LHCN-M2 (cell line): ENCODE measurements at regions not wholly inside any gene's neighbourhood (a gene's known extent, or its start where the extent isn't known, plus 50 kb on each side); places are given as distances from the start of the nearest gene placed in this dataset.
"Not testable (repeated sequence)": the region's sequence is repeated elsewhere in the genome, so short reads cannot be mapped to it uniquely, and the experiment has no call there.

Experiments used
- DNase-seq: peaks from one replicate; pipeline ENCODE4 v3.0.0-alpha.2; 2012; ENCODE audit warnings: low read depth

DNA sequence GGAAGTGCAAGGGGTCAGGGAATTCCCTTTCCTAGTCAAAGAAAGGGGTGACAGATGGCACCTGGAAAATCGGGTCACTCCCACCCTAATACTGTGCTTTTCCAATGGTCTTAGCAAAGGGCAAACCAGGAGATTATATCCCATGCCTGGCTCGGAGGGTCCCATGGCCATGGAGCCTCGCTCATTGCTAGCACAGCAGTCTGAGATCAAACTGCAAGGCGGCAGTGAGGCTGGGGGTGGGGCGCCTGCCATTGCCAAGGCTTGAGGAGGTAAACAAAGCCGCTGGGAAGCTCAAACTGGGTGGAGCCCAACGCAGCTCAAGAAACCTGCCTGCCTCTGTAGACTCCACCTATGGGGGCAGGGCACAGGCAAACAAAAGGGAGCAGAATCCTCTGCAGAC lies 714.4 kb upstream of the MGAT4C start:
- DNase-seq, result not testable (repeated sequence)

DNA sequence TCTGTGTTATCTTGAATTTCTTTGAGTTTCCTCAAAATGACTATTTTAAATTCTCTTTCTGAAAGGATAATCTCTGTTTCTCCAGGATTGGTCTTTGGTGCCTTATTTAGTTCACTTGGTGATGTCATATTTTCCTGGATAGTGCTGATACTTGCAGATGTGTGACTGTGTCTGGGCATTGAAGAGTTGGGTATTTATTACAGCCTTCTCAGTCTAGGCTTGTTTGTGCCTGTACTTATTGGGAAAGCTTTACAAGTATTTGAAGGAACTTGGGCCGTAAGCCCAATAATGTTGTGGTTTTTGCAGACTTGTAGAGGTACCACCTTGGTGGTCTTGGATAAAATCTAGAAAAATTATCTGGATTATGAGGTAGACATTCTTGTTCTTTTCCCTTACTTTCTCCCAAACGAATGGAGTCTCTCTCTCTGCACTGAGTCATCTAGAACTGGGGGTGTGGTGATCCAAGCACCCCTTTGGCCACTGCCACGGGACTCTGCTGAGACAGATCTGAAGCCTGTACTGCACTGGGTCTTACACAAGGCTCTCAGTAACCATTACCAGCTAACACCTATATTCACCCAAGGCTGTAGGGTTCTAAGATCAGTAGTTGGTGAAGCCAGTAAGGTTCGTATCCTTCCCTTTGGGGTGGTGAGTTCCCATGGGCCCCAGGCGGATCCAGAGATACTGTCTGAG lies 703.7 kb upstream of the MGAT4C start:
- no peak for DNase-seq

DNA sequence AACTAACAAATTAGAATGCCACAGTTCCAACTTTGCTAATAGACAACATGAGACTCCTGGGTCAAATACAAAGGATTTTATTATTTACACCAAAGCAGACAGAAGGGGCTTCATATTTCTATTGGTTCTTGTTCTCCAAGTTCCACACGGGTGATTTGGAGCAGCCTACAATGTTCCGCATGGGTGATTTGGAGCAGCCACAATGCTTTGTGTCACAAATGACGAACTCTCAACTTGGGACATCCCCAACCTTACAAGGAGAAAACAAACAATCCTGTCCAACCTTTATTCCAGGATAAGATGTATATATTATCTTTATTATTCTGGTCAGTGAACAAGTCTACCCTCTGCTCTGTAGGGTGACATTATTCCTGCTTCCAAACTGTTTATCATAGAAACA lies 694.3 kb upstream of the MGAT4C start:
- DNase-seq, result no peak

GRCh38 chr12:86950043-86950442 lies 693.9 kb upstream of the MGAT4C start:
- no peak for DNase-seq

DNA sequence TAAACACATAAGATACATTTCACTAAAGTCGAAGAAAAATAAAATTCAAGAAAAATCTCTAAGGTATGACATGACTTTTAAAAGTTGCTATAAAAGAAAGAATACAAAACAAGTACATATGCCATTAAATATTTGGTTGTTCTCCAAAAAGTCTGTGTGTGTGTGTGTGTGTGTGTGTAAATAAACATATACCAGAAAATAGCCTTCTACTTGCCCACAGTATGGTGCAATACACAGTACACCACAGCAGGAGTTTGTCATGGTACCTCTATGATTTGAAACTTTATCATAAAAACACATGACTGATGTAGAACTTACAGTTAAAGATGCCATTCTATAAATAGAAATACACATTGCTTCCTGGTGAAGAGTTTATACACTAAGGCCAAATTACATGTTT lies 692.7 kb upstream of the MGAT4C start:
- DNase-seq, result peak; percentile 51

- no peak for DNase-seq
These were observed 689.5 kb upstream of the MGAT4C start for GRCh38 chr12:86945685-86946196.

DNA sequence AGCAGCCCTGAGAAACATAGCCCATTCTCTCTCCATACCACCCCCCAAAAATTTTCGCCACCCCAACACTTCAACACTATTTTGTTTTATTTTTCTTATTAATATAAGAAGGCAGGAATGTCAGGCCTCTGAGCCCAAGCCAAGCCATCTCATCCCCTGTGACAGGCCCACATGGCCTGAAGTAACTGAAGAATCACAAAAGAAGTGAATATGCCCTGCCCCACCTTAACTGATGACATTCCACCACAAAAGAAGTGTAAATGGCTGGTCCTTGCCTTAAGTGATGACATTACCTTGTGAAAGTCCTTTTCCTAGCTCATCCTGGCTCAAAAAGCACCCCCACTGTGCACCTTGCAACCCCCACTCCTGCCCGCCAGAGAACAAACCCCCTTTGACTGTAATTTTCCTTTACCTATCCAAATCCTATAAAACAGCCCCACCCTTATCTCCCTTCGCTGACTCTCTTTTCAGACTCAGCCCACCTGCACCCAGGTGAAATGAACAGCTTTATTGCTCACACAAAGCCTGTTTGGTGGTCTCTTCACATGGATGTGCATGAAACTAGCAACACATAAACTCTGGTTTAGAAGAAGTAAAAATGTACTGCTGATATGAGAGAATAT lies 688.1 kb upstream of the MGAT4C start:
- not testable (repeated sequence) for DNase-seq

DNA sequence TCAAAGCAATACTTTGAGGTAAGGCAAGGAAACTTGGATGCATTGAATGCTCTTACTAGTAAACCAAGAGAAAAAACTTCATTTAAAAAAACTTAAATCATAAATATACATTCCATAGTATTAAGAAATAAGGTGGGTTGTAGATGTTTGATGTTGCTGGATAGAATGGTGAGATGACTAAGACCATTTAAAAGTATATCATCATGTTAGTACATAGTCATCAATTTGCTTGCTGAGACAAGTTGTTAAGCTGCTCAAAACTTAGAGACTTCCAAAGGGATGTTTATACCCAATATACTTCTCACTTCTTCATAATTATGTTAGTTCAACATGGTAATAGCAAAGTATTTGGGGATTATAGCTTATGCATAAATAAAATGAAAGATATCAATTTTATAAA lies 675.5 kb upstream of the MGAT4C start:
- DNase-seq, result no peak

- no peak for DNase-seq
These were observed 673.8 kb upstream of the MGAT4C start for GRCh38 chr12:86929962-86930361.

DNA sequence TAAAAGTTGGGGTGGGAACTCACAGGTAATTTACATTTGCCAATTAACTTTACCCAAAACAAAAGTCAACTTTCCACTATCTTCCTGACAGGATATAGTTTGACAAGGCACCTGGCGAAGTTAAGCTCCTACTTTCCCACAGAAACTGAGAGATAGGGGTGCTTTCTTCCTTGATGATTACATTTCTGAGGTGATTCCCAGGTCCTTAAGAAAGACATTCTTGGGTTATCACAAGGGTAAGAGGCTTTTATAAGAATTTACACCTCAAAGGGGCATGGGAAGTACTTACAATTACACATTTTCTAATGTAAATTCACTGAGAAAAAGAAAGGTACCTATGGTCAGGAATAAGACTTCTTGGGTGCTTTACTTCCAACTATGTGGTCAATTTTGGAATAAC lies 660.9 kb upstream of the MGAT4C start:
- DNase-seq, result no peak

- peak; percentile 49 for DNase-seq
These were observed 658.5 kb upstream of the MGAT4C start for GRCh38 chr12:86914721-86915120.

GRCh38 chr12:86911973-86912372 lies 655.8 kb upstream of the MGAT4C start:
- no peak for DNase-seq

GRCh38 chr12:86903159-86903558 lies 647.0 kb upstream of the MGAT4C start:
- no peak for DNase-seq

DNA sequence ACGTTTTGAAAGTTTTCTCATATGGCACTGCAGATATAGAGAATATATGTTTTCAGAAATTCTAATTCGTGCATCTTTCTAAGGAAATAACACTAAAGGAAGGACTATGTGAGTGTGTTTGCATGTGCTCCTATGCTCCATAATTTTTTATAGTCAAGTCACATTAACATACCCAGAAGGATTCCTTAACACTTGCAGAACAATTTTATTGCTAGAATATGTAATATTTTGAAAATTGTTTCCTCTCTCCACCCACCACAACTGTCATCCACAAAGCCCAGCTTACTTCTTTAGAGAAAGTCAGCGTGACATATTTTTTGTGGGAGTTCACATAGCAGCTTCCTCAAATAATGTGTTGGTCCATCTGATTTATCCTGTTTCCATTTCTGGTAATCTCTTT lies 604.6 kb upstream of the MGAT4C start:
- no peak for DNase-seq

- no peak for DNase-seq
These were observed 596.3 kb upstream of the MGAT4C start for GRCh38 chr12:86852451-86852850.

GRCh38 chr12:86838711-86839110 lies 582.5 kb upstream of the MGAT4C start:
- DNase-seq, result no peak

DNA sequence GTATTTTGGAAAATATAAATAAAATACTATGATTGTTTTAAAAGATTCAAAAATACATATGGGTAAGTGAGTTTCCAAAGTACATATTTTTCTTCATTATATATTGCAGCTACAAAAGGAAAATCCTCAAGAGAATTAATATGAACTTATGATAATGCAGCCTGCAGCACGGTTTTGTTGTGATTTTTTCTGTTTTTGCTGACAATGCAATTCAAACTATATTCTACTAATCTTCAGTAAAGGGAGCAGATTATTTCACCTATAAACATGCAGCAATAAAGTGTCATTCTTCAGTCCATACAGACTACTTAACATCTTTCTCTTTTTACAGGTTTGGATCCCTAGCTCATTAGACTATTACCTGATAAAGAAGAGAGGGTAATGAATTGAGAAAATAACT lies 582.1 kb upstream of the MGAT4C start:
- DNase-seq, result no peak

GRCh38 chr12:86837246-86837645 lies 581.1 kb upstream of the MGAT4C start:
- no peak for DNase-seq

GRCh38 chr12:86834217-86834616 lies 578.0 kb upstream of the MGAT4C start:
- no peak for DNase-seq

- no peak for DNase-seq
These were observed 571.2 kb upstream of the MGAT4C start for GRCh38 chr12:86827409-86827808.

- no peak for DNase-seq
These were observed 569.9 kb upstream of the MGAT4C start for GRCh38 chr12:86826051-86826450.

DNA sequence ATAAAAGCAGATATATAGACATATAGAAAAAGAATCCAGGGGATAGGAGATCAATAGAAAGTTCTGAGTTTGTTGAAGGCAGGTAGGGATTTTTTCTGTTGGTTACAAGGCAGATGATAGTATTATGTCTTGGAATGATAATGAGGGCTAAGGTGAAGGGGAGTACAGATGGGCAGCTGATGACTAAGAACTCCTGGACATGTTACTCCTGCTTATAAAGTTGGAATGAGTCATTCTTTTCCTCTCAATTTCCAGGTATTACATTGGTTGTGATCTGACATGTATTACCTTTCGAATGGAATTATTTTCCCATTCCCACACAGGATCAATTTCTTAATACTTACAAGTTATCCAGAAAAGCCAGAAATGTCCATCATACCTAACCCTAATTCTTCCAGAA lies 545.2 kb upstream of the MGAT4C start:
- no peak for DNase-seq

- no peak for DNase-seq
These were observed 543.4 kb upstream of the MGAT4C start for GRCh38 chr12:86799616-86800015.
